Nephron (organoid): ENCODE measurements at regions not wholly inside any gene's neighbourhood (a gene's known extent, or its start where the extent isn't known, plus 50 kb on each side); places are given as distances from the start of the nearest gene placed in this dataset.

Source experiments
- H3K27ac Mint-ChIP-seq, 3 experiments: 2 replicates each; pipeline ENCODE4 v1.8.0; 2020; ENCODE audit warnings: mixed read lengths in 3 of 3, mild to moderate bottlenecking in 2 of 3, moderate library complexity in 1 of 3
- H3K27me3 Mint-ChIP-seq: 2 replicates; pipeline ENCODE4 v1.8.0; 2021; ENCODE audit warnings: low read depth, mild to moderate bottlenecking, moderate library complexity, mixed read lengths
- H3K36me3 Mint-ChIP-seq: 2 replicates; pipeline ENCODE4 v1.8.0; 2020; ENCODE audit warnings: low read depth, mixed read lengths
- H3K4me1 Mint-ChIP-seq: 2 replicates; pipeline ENCODE4 v1.8.0; 2020; ENCODE audit warnings: mixed read lengths
- H3K4me3 Mint-ChIP-seq, 3 experiments: 2 replicates each; pipeline ENCODE4 v1.8.0; 2020; ENCODE audit warnings: mild to moderate bottlenecking in 3 of 3, mixed read lengths in 3 of 3, moderate library complexity in 2 of 3
- H3K9me3 Mint-ChIP-seq: 2 replicates; pipeline ENCODE4 v1.8.0; 2020; ENCODE audit warnings: mixed read lengths
- TF ChIP-seq, protein P1 (sequence below), 3 experiments: fragments of 200-600 bp; sonication (generic); IDR thresholded peaks; one replicate each; pipeline ENCODE4 v1.5.0; 2021; ENCODE audit warnings: antibody characterized with exemption in 3 of 3; ENCODE audit not compliant: unreplicated experiment in 3 of 3

DNA sequence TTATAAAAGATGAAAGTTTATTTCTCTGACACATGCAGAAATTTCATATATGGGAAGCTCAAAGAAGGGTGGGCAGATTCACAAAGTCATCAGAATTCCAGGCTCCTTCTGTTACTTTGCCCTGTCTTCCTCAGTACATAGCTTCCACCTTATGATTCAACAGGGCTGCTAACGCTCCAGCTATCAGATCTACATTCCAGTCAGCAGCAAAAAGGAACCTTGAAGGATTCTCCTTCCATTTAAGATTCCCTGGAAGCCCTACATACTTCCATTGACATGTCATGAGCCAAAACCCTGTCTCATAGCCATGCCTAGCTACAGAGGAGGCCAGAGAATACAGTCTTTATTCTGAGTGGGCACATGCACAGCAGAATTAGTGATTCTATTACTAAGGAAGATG is 103.3 kb downstream of the NCR2 start:
- Mint-ChIP-seq H3K9me3 (no peaks in the 10 kb centered on the region), H3K36me3 (no peaks in the 10 kb centered on the region), H3K27me3 (peaks cover 35% of the 10 kb centered on the region), H3K4me1 (peaks cover 54% of the 10 kb centered on the region), H3K27ac (peak overlapping the region; percentile 42 to 65 (median 57)), H3K4me3 (no peak overlapping the region)
- TF ChIP-seq, protein P1, sequence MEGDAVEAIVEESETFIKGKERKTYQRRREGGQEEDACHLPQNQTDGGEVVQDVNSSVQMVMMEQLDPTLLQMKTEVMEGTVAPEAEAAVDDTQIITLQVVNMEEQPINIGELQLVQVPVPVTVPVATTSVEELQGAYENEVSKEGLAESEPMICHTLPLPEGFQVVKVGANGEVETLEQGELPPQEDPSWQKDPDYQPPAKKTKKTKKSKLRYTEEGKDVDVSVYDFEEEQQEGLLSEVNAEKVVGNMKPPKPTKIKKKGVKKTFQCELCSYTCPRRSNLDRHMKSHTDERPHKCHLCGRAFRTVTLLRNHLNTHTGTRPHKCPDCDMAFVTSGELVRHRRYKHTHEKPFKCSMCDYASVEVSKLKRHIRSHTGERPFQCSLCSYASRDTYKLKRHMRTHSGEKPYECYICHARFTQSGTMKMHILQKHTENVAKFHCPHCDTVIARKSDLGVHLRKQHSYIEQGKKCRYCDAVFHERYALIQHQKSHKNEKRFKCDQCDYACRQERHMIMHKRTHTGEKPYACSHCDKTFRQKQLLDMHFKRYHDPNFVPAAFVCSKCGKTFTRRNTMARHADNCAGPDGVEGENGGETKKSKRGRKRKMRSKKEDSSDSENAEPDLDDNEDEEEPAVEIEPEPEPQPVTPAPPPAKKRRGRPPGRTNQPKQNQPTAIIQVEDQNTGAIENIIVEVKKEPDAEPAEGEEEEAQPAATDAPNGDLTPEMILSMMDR (IDR thresholded peaks at IDR 0.05; ENCODE audit: unreplicated experiment in 3 of 3): no peak

DNA sequence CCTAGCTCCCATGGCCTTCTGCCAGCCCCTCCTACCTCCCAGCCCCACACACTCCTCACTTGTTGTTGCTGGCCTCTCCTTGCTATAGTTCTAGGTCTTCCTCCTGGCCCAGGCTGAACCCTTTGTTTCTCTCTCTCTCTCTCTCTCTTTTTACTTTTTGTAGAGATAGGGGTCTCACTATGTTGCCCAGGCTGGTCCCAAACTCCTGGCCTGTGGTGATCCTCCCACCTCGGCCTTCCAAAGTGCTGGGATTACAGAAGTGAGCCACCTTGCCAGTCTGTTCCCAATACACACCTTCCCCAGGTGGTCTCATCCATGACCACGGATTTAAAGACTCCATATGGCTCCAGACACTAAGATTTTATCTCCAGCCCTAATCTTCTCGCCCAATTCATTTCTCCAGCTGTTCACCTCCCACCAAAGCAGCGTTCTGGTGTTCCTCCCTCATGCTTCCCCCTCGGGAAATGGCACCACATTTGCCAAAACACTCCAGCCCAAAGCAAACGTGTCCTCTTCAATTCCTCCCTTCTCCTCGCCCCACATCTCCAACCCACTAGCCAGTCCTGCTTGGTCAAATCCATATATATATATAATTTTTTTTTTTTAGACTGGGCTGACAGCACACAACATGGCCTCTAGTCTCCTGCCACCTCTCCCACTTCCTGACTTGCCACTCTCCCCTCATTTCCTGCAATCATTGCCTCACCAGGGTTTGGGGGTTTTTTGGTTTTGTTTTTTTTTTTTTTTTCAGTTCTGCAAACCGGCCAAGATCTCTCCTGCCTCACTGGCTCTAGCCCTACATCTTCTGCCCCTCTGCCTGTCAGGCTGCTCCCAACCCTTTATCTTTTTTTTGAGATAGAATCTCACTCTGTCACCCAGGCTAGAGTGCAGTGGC is 104.4 kb downstream of the NCR2 start:
- Mint-ChIP-seq H3K36me3 (no peaks in the 10 kb centered on the region), H3K27me3 (peaks cover 34% of the 10 kb centered on the region), H3K27ac (peak overlapping the region; percentile 42 to 65 (median 57)), H3K4me3 (no peak overlapping the region), H3K4me1 (peaks cover 63% of the 10 kb centered on the region), H3K9me3 (no peaks in the 10 kb centered on the region)
- TF ChIP-seq, protein P1 (IDR thresholded peaks at IDR 0.05; ENCODE audit: unreplicated experiment in 3 of 3): no peak

DNA sequence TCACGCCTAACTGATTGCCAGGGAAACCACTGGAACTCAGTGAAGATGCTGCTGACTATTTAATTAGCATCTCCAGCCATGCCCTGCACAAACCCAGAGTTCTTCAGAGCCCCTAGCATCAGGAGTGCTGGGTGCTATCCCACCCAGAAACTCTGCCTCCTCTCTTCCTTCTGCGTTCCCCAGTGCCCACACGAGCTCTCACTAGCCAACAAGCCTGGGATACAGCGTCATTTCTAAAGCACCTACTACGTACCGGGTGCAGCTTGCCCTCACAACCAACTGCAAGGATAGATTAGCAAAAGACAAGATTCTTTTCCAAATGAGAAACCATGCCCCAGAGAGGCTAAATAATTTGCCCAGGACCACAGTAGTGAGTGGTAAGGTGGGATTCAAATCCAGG is 105.2 kb upstream of the FOXP4 start:
- TF ChIP-seq, protein P1 (IDR thresholded peaks at IDR 0.05; ENCODE audit: unreplicated experiment in 3 of 3): no peak
- Mint-ChIP-seq H3K4me1 (peaks cover 61% of the 10 kb centered on the region), H3K27ac (peak overlapping the region; percentile 25 to 65 (median 61)), H3K4me3 (no peak overlapping the region), H3K36me3 (no peaks in the 10 kb centered on the region), H3K9me3 (no peaks in the 10 kb centered on the region), H3K27me3 (peaks cover 33% of the 10 kb centered on the region)

DNA sequence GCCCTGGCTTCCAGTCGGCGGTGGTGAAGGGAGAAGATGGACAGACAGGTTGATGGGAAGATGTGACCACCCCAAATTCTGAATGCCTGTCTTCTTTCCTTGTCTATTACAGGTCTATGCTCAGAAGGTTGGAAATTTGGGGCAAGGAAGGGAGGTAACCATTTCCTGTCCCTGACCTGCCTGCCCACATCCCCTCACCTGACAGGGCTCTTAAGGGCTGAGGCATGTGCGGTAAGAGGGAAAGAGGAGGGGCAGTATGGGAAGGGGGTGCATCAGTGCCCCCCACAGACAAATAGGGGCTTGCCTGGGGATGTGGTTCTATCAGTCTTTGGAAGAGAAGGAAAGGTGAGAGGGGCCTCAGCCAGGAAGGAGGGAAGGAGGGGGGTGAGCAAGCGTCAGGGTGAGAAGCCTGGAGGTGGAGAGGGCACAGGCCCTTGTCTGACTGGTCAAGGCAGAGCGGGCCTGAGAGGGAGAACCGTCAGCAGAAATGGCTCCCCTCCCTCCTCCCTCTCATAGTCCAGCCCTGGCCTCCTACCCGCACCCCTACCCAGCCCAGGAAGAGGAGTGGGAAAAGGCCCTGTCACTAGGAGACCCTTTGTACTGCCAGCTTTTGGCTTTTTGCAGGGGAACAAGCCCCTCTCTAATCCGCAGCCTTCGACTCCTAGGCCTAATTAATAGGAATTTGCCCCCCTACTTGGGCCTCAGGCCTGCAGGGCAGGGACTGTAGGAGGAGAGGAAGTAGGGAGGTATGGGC is 104.4 kb upstream of the FOXP4 start:
- Mint-ChIP-seq H3K27me3 (peaks cover 37% of the 10 kb centered on the region), H3K27ac (peak overlapping the region in 2 of 3 experiments; percentile 25), H3K4me3 (no peak overlapping the region), H3K4me1 (peaks cover 61% of the 10 kb centered on the region), H3K36me3 (no peaks in the 10 kb centered on the region), H3K9me3 (no peaks in the 10 kb centered on the region)
- TF ChIP-seq, protein P1 (IDR thresholded peaks at IDR 0.05; ENCODE audit: unreplicated experiment in 3 of 3): no peak

DNA sequence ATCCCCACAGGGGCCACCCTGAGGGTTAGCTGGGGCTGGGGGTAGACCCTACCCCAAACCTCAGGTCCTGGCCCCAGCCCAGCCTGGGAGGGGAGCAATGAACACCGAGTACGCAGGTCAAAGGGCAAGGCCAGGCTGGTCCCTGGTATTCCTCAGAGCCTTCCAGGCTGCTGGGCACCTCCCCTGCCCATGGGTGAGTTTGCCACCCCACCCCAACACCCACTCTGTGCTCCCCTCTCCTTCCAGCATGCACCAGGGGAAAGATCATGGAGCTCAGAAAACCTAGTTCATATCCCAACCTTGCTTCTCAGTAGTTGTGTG is 103.9 kb upstream of the FOXP4 start:
- TF ChIP-seq, protein P1 (IDR thresholded peaks at IDR 0.05; ENCODE audit: unreplicated experiment in 3 of 3): no peak
- peaks cover 61% of the 10 kb centered on the region for H3K4me1 Mint-ChIP-seq
- peak overlapping the region; percentile 87 to 95 (median 91) for H3K27ac Mint-ChIP-seq
- no peaks in the 10 kb centered on the region for H3K9me3 Mint-ChIP-seq
- H3K4me3 Mint-ChIP-seq: peak overlapping the region in 1 of 3 experiments; percentile 64
- peaks cover 37% of the 10 kb centered on the region for H3K27me3 Mint-ChIP-seq
- H3K36me3 Mint-ChIP-seq: no peaks in the 10 kb centered on the region
